HepG2 (cell line): ENCODE measurements at regions not wholly inside any gene's neighbourhood (a gene's known extent, or its start where the extent isn't known, plus 50 kb on each side); places are given as distances from the start of the nearest gene placed in this dataset.

ENCODE experiments used
- ATAC-seq: fragments of 200-7000 bp; cut with Tn5 transposase; 3 replicates; pipeline ENCODE4 v1.9.1; 2020; ENCODE audit warnings: mild to moderate bottlenecking, moderate library complexity
- BruUV-seq: library from RNA; stranded (reverse); fragments of 400-500 nt; replicated peaks from 2 replicates; lab custom pipeline; 2021; lab: Mats Ljungman, UMichigan
- CTCF ChIA-PET: fragments of 300-600 bp; formaldehyde crosslinking; extraction: SDS; loops from one replicate; lab custom pipeline; 2021; ENCODE audit warnings: low total read pairs, inconsistent platforms, low intra/inter-chr PET ratio; lab: Yijun Ruan, JAX
- POLR2A ChIA-PET: fragments of 350-600 bp; sonication (Branson Sonifier 250); formaldehyde crosslinking; loops from one replicate; lab custom pipeline; 2020; ENCODE audit warnings: antibody characterized with exemption, inconsistent platforms; lab: Yijun Ruan, JAX
- DNase-seq: peaks from one replicate; pipeline ENCODE4 v3.0.0-alpha.2; 2015; ENCODE audit warnings: low spot score
- FAIRE-seq: peaks from 3 replicates; lab custom pipeline; 2011; peaks lifted over from hg19 to GRCh38; lab: Jason Lieb, UNC
- H2AFZ ChIP-seq: one replicate; pipeline ENCODE4 v1.6.1; 2011; ENCODE audit warnings: low read length, inconsistent platforms
- H3K27ac ChIP-seq: fragments of 300-600 bp; 3 replicates; pipeline ENCODE4 v1.8.0; 2011; ENCODE audit warnings: mixed run types, mild to moderate bottlenecking, mixed read lengths, low read length, inconsistent platforms; ENCODE audit not compliant: insufficient read depth; ENCODE audit errors: extremely low read length
- H3K27me3 ChIP-seq, 2 experiments: fragments of 200-600 bp in 1 of 2; 2 replicates in 1 of 2; 3 replicates in 1 of 2; pipeline versions ENCODE4 v1.6.0 to v1.8.0; 2011; ENCODE audit warnings: low read length in 2 of 2, mild to moderate bottlenecking in 2 of 2, moderate library complexity in 2 of 2, inconsistent platforms in 1 of 2; ENCODE audit not compliant: insufficient read depth in 2 of 2, control insufficient read depth in 1 of 2
- H3K36me3 ChIP-seq, 2 experiments: fragments of 200-600 bp in 1 of 2; replicated peaks in 1 of 2; 2 replicates in 1 of 2; 3 replicates in 1 of 2; pipeline versions ENCODE4 v1.5.1 to v1.8.0; 2011; ENCODE audit warnings: low read length in 2 of 2, inconsistent platforms in 1 of 2; ENCODE audit not compliant: insufficient read depth in 2 of 2, control insufficient read depth in 1 of 2
- H3K4me1 ChIP-seq: 2 replicates; pipeline ENCODE4 v1.5.1; 2012; ENCODE audit warnings: low read length, inconsistent platforms; ENCODE audit not compliant: insufficient read depth
- H3K4me2 ChIP-seq: 2 replicates; pipeline ENCODE4 v1.6.0; 2011; ENCODE audit warnings: low read depth, low read length, inconsistent platforms
- H3K4me3 ChIP-seq, 3 experiments: fragments of 200-600 bp in 1 of 3; sonication (generic), shearing (Covaris generic) in 1 of 3; replicated peaks in 1 of 3; 2 replicates each; pipeline ENCODE4 v1.5.1; 2011 to 2016; ENCODE audit warnings: low read length in 3 of 3, inconsistent platforms in 2 of 3, low read depth in 2 of 3, mild to moderate bottlenecking in 2 of 3, control low read depth in 1 of 3, mixed read lengths in 1 of 3; ENCODE audit not compliant: insufficient read depth in 1 of 3
- H3K79me2 ChIP-seq: one replicate; pipeline ENCODE4 v1.6.1; 2011; ENCODE audit warnings: low read length, inconsistent platforms; ENCODE audit not compliant: insufficient read depth
- H3K9ac ChIP-seq: 2 replicates; pipeline ENCODE4 v1.6.0; 2011; ENCODE audit warnings: mild to moderate bottlenecking, low read depth, low read length, inconsistent platforms; ENCODE audit not compliant: insufficient read depth
- H3K9me3 ChIP-seq: 2 replicates; pipeline ENCODE4 v1.5.1; 2012; ENCODE audit warnings: mild to moderate bottlenecking, low read length
- H4K20me1 ChIP-seq: 2 replicates; pipeline ENCODE4 v1.6.0; 2011; ENCODE audit warnings: inconsistent platforms, mild to moderate bottlenecking, low read length, moderate library complexity; ENCODE audit not compliant: insufficient read depth
- MIER3 ChIP-seq: IDR thresholded peaks from 2 replicates; pipeline ENCODE4 v1.6.1; 2016; ENCODE audit warnings: missing compliant biosample characterization, borderline replicate concordance
- PCBP1 ChIP-seq: fragments of 200-400 bp; formaldehyde crosslinking; IDR thresholded peaks from 2 replicates; pipeline ENCODE4 v1.6.1; 2017; ENCODE audit warnings: mild to moderate bottlenecking, low read depth, low read length, borderline replicate concordance
- REPIN1 ChIP-seq: sonication (generic); formaldehyde crosslinking; IDR thresholded peaks from 2 replicates; pipeline ENCODE4 v1.8.0; 2022; ENCODE audit warnings: missing genetic modification reagents, low read depth, mild to moderate bottlenecking, borderline replicate concordance
- REST ChIP-seq, 2 experiments: IDR thresholded peaks; 2 replicates each; pipeline ENCODE4 v1.6.1; 2011 to 2012; ENCODE audit warnings: low read length in 2 of 2, borderline replicate concordance in 1 of 2, low read depth in 1 of 2, mild to moderate bottlenecking in 1 of 2, moderate library complexity in 1 of 2
- SNAPC2 ChIP-seq: sonication (generic); formaldehyde crosslinking; IDR thresholded peaks from 2 replicates; pipeline ENCODE4 v1.8.1; 2022; ENCODE audit warnings: mild to moderate bottlenecking, missing genetic modification reagents
- TFDP2 ChIP-seq: sonication (generic); formaldehyde crosslinking; IDR thresholded peaks from 2 replicates; pipeline ENCODE4 v1.4.0; 2020; ENCODE audit warnings: missing genetic modification reagents
- ZFP37 ChIP-seq: sonication (generic); formaldehyde crosslinking; IDR thresholded peaks from 2 replicates; pipeline ENCODE4 v1.4.0; 2020; ENCODE audit warnings: missing genetic modification reagents, borderline replicate concordance
- ZNF383 ChIP-seq: sonication (generic); formaldehyde crosslinking; IDR thresholded peaks from 2 replicates; pipeline ENCODE4 v1.4.0; 2020; ENCODE audit warnings: missing genetic modification reagents, mild to moderate bottlenecking, borderline replicate concordance
- ZNF558 ChIP-seq: sonication (generic); formaldehyde crosslinking; IDR thresholded peaks from 2 replicates; pipeline ENCODE4 v1.9.0; 2022; ENCODE audit warnings: mild to moderate bottlenecking, missing genetic modification reagents, borderline replicate concordance
- ZNF644 ChIP-seq: IDR thresholded peaks from 2 replicates; pipeline ENCODE4 v1.6.1; 2016; ENCODE audit warnings: low read depth
- ZNF652 ChIP-seq: IDR thresholded peaks from 2 replicates; pipeline ENCODE4 v1.6.1; 2016; ENCODE audit warnings: low read depth, borderline replicate concordance
- ZNF720 ChIP-seq: sonication (generic); formaldehyde crosslinking; IDR thresholded peaks from 2 replicates; pipeline ENCODE4 v1.4.0; 2020; ENCODE audit warnings: missing genetic modification reagents
- WGBS: methylation state at CpG from one replicate; pipeline ENCODE4 v1.1.6; 2017; ENCODE audit warnings: low lambda C conversion rate; 5-methylcytosine and 5-hydroxymethylcytosine counted together
- in situ Hi-C: cut with HindIII; loops from 2 replicates; pipeline ENCODE4 v1.10.0; 2017; ENCODE audit warnings: low pct_unique_long_range_greater_than_20kb; ENCODE audit not compliant: extremely low pct_ligation_motif_present
- intact Hi-C: fragments of 100-400 bp; cut with micrococcal nuclease; formaldehyde crosslinking; loops from one replicate; pipeline ENCODE4 v1.10.0; 2022; ENCODE audit not compliant: unreplicated experiment

DNA sequence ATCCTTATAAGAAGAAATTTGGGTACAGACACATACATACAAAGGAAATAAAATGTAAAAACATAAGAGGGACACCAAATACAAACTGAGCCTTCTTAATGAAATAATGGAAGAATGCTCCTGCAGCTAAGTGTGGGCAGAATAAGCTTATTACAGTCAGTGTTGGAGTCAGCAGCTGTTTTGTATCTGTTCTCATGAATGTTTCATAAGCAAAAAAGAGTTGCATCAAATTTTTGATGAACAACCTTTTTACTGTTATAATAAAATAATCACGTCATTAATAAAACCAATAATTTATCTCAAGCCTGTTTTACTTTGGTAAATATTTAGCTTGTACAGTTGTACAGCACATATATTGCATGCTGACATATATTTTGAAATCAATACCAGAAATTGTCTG, 545.6 kb downstream of the LRRC70 start:
- TF ChIP-seq TFDP2 (CRISPR knock-in tag) (no peak), ZNF652 (CRISPR knock-in tag) (no peak), REPIN1 (CRISPR knock-in tag) (no peak), ZNF720 (CRISPR knock-in tag) (no peak), ZNF644 (CRISPR knock-in tag) (no peak), PCBP1 (no peak), ZNF558 (CRISPR knock-in tag) (no peak), ZNF383 (no peak), SNAPC2 (CRISPR knock-in tag) (no peak), MIER3 (CRISPR knock-in tag) (no peak), ZFP37 (no peak), REST (IDR thresholded peaks at IDR 0.05; ENCODE audit: borderline replicate concordance in 1 of 2, low read depth in 1 of 2, low read length in 2 of 2) (no peak)
- ChIA-PET POLR2A (no interaction called here), CTCF (no interaction called here)
- BruUV-seq = no TSS peak
- H2AFZ ChIP-seq = no peak overlapping the region
- H3K4me2 ChIP-seq = no peak overlapping the region
- no peaks in the 10 kb centered on the region for H3K9me3 ChIP-seq
- intact Hi-C loops (no loop called here), in situ Hi-C loops (no loop called here)
- FAIRE-seq (no peak), ATAC-seq (no peak), DNase-seq (no peak)
- H3K79me2 ChIP-seq = no peaks in the 10 kb centered on the region
- H3K4me1 ChIP-seq = no peaks in the 10 kb centered on the region
- H3K9ac ChIP-seq = no peak overlapping the region
- 3% methylated on average over 1 of the region's 1 CpG for WGBS
- H3K4me3 ChIP-seq = no peak overlapping the region
- H4K20me1 ChIP-seq = no peaks in the 10 kb centered on the region
- no peaks in the 10 kb centered on the region for H3K27me3 ChIP-seq
- no peak overlapping the region for H3K27ac ChIP-seq
- no peaks in the 10 kb centered on the region for H3K36me3 ChIP-seq
